ENCODE measurements at regions not wholly inside any gene's neighbourhood (a gene's known extent, or its start where the extent isn't known, plus 50 kb on each side); places are given as distances from the start of the nearest gene placed in this dataset.
"Not testable (repeated sequence)": the region's sequence is repeated elsewhere in the genome, so short reads cannot be mapped to it uniquely, and the experiment has no call there.

DNA sequence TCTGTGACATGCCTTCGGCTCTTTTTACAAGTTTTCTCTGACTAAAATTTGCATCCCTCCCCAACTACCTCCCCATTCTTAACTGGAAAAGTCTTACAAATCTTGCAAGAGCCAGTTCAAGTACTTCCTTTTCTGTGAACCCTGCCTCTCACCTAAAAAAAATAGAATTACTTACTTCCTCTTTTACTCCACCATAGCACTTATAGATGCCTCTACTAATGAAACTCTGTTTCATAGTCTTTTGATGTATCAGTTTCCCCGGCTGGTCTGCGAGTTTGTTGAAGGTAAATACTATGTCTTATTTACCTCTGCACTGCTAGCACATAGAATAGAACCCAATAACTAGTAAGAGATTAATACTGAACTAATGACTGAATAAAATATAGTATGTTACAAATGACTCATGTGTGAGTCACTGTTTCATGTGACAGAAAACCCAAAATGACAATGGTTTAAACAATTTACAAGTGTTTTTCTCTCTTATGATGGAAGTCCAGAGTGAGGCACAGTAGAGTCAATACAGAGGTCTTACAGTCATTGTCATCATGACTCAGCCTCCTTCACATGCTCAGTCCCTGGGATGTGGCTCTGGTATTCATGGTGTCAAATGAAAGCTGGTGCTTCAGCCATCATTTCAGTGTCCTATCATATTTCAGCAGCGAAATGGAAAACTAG, 393.5 kb downstream of the RSL24D1 start:
- peak; percentile 93 for DNase-seq
- in situ Hi-C loops (cut with MboI; ENCODE audit: low pct_unique_long_range_greater_than_20kb, low sequenced_read_pairs): no loop called here

DNA sequence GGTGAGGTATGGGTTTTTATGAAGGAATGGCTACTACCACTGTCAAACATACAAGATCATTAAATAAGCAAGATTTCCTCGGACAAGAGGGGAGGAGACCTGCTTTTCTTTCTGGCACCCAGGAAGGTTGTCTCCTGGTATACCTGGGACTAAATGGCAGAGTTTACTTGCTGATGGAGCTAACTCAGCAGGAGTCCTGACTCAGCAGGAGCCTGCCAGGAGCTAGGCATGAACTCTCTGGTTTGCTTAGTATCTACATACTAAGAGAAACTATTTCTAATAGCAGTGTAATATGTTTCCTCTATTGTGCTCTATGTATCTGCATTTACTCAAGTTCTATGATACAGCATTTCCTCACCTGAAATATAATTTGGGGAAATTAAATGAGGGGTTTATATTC, 404.2 kb downstream of the RSL24D1 start:
- no peak for DNase-seq
- in situ Hi-C loops (cut with MboI; ENCODE audit: low pct_unique_long_range_greater_than_20kb, low sequenced_read_pairs): no loop called here

DNA sequence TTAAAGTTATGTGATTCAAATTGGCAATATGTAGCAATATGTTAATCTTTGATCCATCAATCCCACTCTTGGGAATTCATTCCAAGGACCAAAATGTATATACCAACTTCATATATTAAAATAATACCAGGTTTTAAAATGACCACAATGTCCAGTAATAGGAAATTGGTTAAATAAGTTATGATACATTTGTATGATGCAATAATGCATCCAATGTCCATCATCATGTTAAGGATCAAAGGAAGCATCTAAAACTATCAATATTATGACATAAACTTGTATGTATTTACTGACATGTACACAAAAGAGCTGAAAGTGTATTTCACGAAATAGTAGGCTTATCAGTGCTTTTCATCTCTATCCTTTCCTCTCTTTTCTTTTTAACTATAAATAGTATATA, 406.0 kb downstream of the RSL24D1 start:
- no peak for DNase-seq
- in situ Hi-C loops (cut with MboI; ENCODE audit: low pct_unique_long_range_greater_than_20kb, low sequenced_read_pairs): no loop called here

DNA sequence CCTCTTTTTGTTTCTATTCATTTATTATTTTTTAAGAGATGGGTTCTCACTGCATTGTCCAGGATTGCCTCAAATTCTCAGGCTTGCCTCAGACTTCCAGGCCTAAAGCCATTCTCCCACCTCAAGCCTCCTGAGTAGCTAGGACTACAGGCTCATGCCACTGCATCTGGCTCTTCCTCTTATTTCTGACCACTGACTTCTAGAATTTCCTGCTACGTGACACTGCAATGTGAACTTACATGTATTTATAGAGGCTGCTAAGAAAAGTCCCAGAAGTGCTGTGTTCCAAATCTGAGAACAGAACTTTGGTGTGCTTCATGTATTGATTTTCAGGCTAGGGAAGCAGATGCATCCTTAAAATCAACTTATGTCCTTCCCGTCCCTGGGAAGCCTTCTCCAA, 407.4 kb downstream of the RSL24D1 start:
- in situ Hi-C loops (cut with MboI; ENCODE audit: low pct_unique_long_range_greater_than_20kb, low sequenced_read_pairs): no loop called here
- DNase-seq: peak; percentile 83

DNA sequence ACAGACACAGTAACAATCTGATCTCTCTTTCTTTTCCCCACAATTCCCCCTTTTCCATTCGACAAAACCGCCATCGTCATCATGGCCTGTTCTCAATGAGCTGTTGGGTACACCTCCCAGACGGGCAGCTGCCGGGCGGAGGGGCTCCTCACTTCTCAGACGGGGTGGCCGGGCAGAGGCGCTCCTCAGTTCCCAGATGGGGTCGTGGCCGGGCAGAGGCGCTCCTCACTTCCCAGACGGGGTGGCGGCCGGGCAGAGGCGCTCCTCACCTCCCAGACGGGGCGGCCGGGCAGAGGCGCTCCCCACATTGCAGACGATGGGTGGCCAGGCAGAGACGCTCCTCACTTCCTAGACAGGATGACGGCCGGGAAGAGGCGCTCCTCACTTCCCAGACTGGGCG, 415.5 kb downstream of the RSL24D1 start:
- DNase-seq; in situ Hi-C loops (cut with MboI; ENCODE audit: low pct_unique_long_range_greater_than_20kb, low sequenced_read_pairs): not testable (repeated sequence)

DNA sequence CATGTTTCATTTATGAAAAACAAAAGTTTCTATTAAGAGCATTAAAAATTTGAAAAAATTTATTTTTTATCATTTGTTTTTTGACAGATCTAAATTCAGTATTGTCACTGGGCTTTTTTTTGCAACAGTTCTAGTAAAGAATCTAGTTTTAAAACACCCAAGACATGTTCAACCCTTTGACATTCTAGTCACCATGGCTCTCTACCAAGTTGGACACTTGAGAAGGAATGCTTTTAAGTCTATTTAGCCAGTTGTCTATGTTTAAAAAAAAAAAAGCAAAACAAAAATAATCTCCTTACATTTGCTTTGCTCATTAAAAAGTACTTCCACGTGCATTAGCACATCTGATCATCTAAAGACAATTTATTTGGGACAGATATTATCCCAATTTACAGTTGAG, 417.5 kb downstream of the RSL24D1 start:
- in situ Hi-C loops (cut with MboI; ENCODE audit: low pct_unique_long_range_greater_than_20kb, low sequenced_read_pairs): no loop called here
- DNase-seq: no peak

DNA sequence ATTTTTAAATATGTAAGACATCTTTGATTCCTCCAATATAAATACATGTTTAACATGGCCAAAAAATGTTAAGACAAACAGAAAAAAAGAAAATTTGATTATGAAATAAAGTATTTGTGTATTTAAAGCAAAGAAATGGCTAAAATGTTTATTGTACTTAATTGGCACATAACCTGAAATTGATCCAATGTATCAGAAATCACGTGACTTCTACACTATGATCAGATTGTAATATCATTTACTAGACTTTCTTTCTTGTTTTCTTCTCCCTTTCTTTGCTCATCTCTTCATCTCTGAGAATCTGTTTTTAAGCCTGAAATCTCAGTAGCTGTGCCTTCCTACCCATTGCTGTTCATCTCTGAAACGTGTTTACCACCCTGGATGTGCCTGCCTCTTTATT, 420.3 kb downstream of the RSL24D1 start:
- no peak for DNase-seq
- in situ Hi-C loops (cut with MboI; ENCODE audit: low pct_unique_long_range_greater_than_20kb, low sequenced_read_pairs): no loop called here

DNA sequence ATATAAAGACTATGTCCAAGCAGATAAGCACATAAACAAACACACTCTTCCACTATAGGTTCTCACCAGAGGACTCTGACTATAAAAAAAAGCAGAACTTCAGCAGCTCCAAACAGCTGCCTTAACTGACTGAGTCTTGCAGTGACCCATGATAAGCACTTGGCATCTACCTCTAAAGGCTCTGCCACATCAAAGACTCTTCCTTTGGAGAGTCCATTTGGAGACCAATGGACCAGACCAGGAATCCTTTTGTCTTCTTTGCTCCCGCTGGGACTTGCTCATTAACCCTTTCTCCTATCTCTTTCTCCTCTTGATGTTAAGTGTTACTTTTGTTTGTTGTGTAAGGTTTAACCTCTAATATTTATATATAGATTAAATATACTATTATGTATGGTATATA, 424.1 kb downstream of the RSL24D1 start:
- peak; percentile 39 for DNase-seq
- in situ Hi-C loops (cut with MboI; ENCODE audit: low pct_unique_long_range_greater_than_20kb, low sequenced_read_pairs): no loop called here

DNA sequence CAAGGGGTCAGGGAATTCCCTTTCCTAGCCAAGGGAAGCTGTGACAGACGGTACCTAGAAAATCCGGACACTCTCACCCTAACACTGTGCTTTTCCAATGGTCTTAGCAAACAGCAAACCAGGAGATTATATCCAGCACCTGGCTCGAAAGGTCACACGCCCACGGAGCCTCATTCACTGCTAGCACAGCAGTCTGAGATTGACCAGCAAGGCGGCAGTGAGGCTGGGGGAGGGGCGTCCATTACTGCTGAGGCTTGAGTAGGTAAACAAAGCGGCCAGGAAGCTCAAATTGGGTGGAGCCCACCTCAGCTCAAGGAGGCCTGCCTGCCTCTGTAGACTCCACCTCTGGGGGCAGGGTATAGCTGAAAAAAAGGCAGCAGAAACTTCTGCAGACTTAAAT, 447.3 kb downstream of the RSL24D1 start:
- DNase-seq; in situ Hi-C loops (cut with MboI; ENCODE audit: low pct_unique_long_range_greater_than_20kb, low sequenced_read_pairs): not testable (repeated sequence)

DNA sequence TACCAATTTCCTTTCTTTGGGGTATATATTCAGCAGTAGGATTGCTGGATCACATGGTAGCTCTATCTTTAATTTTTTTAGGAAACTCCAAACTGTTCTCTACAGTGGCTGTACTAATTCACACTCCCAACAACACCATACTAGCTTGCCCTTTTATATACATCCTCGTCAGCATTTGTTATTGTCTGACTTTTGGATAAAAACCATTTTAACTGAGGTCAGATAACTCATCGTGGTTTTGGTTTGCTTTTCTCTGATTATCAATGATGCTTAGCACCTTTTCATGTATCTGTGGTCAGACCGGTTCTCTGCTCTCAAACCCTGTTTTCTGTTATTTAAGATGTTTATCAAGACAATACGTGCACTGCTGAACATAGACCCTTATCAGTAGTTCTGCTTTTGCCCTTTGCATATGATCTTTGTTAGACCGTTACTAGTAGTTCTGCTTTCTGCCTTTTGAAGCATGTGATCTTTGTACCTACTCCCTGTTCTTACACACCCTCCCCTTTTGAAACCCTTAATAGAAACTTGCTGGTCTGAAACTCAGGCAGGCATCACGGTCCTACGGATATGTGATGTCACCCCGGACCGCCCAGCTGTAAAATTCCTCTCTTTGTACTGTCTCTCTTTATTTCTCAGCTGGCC, 474.3 kb downstream of the RSL24D1 start:
- in situ Hi-C loops (cut with MboI; ENCODE audit: low pct_unique_long_range_greater_than_20kb, low sequenced_read_pairs): no loop called here
- peak; percentile 81 for DNase-seq

DNA sequence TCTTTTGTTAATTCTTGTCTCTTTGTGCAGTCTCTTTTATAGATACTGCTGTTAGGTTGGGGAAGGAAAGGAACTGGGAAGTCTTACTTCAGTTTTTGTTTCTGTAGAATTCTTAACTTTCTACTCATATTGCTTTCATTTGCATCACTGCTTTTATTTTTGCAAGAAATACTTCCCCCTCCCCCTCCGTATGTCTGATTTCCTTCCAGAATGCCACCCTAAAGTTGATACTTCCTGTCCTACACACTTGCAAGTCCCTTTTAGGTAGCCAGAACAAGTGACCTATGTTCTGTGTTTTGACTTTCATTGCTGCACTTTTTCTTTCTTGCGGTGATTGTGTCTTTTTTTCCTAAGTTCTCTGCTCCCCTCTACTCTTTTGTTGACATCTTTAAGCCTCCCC, 477.4 kb downstream of the RSL24D1 start:
- in situ Hi-C loops (cut with MboI; ENCODE audit: low pct_unique_long_range_greater_than_20kb, low sequenced_read_pairs): no loop called here
- DNase-seq: peak; percentile 38

DNA sequence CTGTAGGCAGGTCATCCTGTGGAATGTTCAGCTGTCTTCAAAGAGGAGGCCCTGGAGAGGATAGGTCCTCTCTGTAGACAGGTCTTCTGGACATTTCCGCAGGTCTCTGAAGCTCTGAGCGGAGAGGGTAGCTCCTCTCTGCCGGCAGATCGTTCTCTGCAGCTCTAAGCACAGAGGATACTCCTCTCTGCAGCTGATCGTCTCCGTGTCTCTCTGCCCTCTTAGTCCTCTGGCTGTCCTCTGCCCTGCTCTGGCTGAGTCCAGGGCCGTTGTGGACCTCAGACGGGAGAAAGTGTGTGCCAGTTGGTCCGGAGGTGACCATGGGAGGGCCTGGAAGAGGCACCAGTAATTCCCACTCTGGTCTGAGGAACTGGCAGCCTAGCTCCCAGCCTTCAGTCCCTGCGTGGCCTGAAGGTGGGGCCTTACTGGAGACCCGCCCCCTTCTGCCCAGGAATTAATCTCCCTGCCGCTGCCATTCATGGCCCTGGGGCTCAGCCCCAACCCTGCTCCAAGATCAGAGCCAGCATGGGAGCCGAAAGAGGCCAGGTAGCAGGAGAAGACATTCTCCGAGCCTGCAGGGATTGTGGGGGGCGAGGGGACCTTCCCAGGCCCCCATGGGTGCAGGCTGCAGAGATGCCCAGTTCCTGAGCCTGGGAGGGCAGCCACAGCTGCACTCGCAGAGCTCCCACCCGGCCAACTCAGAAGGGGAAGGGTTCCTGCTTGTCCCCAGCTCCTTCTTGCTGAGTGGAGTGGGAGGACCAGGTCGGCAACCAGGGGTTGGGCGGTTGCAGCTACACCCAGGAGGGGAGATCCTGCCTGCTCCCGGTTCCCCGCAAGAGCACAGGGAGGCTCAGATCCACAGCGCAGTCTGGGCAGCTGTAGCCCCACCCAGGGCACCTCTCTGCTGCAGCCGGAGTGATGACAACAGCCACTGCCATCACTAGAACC, 488.7 kb downstream of the RSL24D1 start:
- in situ Hi-C loops (cut with MboI; ENCODE audit: low pct_unique_long_range_greater_than_20kb, low sequenced_read_pairs): no loop called here
- no peak for DNase-seq

DNA sequence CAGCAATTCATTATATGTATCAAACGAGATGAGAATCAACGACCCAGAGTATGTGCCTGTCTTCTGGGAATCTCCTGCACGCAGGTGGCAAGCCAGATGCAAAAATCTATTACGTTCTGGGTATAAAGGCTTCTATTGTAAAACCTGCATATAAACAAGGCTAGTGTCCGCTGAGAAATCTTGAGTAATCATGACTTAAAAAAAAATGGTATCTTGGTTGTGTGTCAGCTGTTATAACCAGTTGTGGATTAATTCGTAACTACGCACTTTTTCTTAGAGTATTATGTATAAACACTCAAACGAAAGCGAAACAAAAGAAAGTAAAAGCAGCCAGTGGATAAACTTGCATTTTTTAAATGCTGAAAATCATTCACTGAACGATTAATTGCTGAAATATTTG, 509.1 kb downstream of the RSL24D1 start:
- in situ Hi-C loops (cut with MboI; ENCODE audit: low pct_unique_long_range_greater_than_20kb, low sequenced_read_pairs): no loop called here
- no peak for DNase-seq
